C4-2B (cell line): ENCODE measurements at regions not wholly inside any gene's neighbourhood (a gene's known extent, or its start where the extent isn't known, plus 50 kb on each side); places are given as distances from the start of the nearest gene placed in this dataset.

Experiments
- ZFX ChIP-seq: fragments of 450-650 bp; IDR thresholded peaks from 2 replicates; pipeline ENCODE4 v1.6.1; 2017
- TF ChIP-seq, protein P1 (sequence below): fragments of 450-650 bp; conservative IDR thresholded peaks from 2 replicates; pipeline ENCODE4 v1.5.1; 2017; ENCODE audit warnings: mild to moderate bottlenecking

DNA sequence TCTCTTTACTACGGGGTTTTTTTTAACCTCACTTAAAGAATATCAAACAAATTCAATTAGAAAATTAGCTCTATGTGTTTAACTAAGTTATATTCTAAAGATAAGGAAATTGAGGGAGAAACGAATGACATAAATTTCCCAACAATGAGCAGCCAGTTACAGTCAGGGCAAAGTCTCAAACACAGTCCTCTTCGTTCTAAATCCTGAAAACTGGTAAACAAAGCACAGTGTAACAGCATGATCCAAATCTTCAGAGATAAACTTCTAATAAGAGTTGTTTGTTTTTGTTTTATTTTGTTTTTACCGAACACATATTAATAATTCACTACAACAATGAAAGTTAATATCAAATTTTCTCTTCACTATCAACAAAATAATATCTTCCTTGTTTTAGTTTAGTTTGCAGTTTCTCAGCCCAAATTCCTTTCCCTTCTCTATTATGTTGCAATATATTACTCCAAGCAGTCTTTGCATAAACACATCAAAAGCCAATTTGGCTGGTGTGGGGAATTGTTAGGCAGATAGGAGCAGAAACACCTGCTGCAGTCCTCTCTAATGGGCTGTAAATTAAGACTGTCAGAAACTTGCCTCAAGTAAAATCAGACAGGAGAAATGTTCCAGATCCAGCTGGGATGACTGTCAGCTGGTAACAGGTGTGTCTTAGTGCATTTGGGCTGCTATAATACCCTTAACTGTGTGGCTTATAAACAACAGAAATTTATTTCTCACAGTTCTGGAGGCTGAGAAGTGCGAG lies 106.5 kb upstream of the SGCG start:
- TF ChIP-seq, protein P1, sequence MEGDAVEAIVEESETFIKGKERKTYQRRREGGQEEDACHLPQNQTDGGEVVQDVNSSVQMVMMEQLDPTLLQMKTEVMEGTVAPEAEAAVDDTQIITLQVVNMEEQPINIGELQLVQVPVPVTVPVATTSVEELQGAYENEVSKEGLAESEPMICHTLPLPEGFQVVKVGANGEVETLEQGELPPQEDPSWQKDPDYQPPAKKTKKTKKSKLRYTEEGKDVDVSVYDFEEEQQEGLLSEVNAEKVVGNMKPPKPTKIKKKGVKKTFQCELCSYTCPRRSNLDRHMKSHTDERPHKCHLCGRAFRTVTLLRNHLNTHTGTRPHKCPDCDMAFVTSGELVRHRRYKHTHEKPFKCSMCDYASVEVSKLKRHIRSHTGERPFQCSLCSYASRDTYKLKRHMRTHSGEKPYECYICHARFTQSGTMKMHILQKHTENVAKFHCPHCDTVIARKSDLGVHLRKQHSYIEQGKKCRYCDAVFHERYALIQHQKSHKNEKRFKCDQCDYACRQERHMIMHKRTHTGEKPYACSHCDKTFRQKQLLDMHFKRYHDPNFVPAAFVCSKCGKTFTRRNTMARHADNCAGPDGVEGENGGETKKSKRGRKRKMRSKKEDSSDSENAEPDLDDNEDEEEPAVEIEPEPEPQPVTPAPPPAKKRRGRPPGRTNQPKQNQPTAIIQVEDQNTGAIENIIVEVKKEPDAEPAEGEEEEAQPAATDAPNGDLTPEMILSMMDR = no peak
- TF ChIP-seq ZFX = no peak
